GM21619 (cell line): ENCODE measurements at regions not wholly inside any gene's neighbourhood (a gene's known extent, or its start where the extent isn't known, plus 50 kb on each side); places are given as distances from the start of the nearest gene placed in this dataset.

Experiments used
- ATAC-seq: cut with Tn5 transposase; IDR thresholded peaks from one replicate; pipeline ENCODE4 v1.9.1; 2021; ENCODE audit not compliant: unreplicated experiment

GRCh38 chr10:61100887-61101286 lies 156.9 kb upstream of the RHOBTB1 start:
- no peak for ATAC-seq

- no peak for ATAC-seq
Measured at GRCh38 chr10:61099756-61100155, 155.8 kb upstream of the RHOBTB1 start.

- no peak for ATAC-seq
Measured at GRCh38 chr10:61098966-61099365, 155.0 kb upstream of the RHOBTB1 start.

GRCh38 chr10:61097026-61097425 lies 153.0 kb upstream of the RHOBTB1 start:
- ATAC-seq, result no peak

- ATAC-seq, result no peak
Measured at GRCh38 chr10:61096056-61096455, 152.1 kb upstream of the RHOBTB1 start.

GRCh38 chr10:61091531-61091930 lies 147.5 kb upstream of the RHOBTB1 start:
- no peak for ATAC-seq

- no peak for ATAC-seq
Measured at GRCh38 chr10:61089251-61089650, 145.3 kb upstream of the RHOBTB1 start.

GRCh38 chr10:61084493-61084892 lies 140.5 kb upstream of the RHOBTB1 start:
- ATAC-seq, result no peak

- ATAC-seq, result no peak
Measured at GRCh38 chr10:61081301-61081700, 137.3 kb upstream of the RHOBTB1 start.

- ATAC-seq, result no peak
Measured at GRCh38 chr10:61078542-61079275, 134.7 kb upstream of the RHOBTB1 start.

- ATAC-seq, result no peak
Measured at GRCh38 chr10:61076572-61077114, 132.7 kb upstream of the RHOBTB1 start.

- no peak for ATAC-seq
Measured at GRCh38 chr10:61073391-61073790, 129.4 kb upstream of the RHOBTB1 start.

- no peak for ATAC-seq
Measured at GRCh38 chr10:61071580-61071979, 127.6 kb upstream of the RHOBTB1 start.

GRCh38 chr10:61068471-61068870 lies 124.5 kb upstream of the RHOBTB1 start:
- ATAC-seq, result no peak

GRCh38 chr10:61067671-61068336 lies 123.8 kb upstream of the RHOBTB1 start:
- no peak for ATAC-seq

GRCh38 chr10:61066661-61067344 lies 122.8 kb upstream of the RHOBTB1 start:
- no peak for ATAC-seq

- no peak for ATAC-seq
Measured at GRCh38 chr10:61065051-61065450, 121.1 kb upstream of the RHOBTB1 start.

GRCh38 chr10:61064356-61064755 lies 120.4 kb upstream of the RHOBTB1 start:
- ATAC-seq, result no peak

GRCh38 chr10:61063901-61064300 lies 119.9 kb upstream of the RHOBTB1 start:
- ATAC-seq, result no peak

GRCh38 chr10:61063034-61063433 lies 119.0 kb upstream of the RHOBTB1 start:
- no peak for ATAC-seq

GRCh38 chr10:61061923-61062504 lies 118.0 kb upstream of the RHOBTB1 start:
- ATAC-seq, result no peak
